ENCODE measurements at regions not wholly inside any gene's neighbourhood (a gene's known extent, or its start where the extent isn't known, plus 50 kb on each side); places are given as distances from the start of the nearest gene placed in this dataset.

DNA sequence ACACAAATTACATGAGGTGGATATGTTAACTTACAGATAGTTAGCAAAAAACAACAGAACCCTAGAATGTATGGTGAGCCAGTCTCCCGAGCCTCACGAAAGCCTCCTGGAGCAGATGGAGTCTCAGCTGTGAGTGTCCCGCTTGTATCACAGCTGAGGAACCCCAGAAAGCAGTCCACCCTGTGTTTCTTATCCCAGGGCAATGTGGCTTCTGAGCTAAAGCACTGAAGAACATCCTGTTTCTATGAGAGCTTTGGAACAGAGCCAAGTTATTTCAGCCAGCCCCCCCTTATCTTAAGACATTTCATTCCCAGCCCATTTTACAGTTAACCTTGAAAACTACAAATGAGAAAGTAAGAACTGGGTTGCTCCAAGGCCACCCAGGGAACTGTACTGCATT is 1220.9 kb upstream of the CDH6 start:
- TF ChIP-seq CTCF (conservative IDR thresholded peaks at IDR 0.05; ENCODE audit: low read depth in 2 of 2) (no peak), REST (IDR thresholded peaks at IDR 0.05; ENCODE audit: unreplicated experiment) (no peak), JUNB (IDR thresholded peaks at IDR 0.05; ENCODE audit: unreplicated experiment) (no peak), EZH2 (IDR thresholded peaks at IDR 0.05; ENCODE audit: low read depth, unreplicated experiment) (no peak), POLR2AphosphoS5 (IDR thresholded peaks at IDR 0.05; ENCODE audit: low read depth) (no peak), EZH2phosphoT487 (IDR thresholded peaks at IDR 0.05; ENCODE audit: unreplicated experiment) (no peak), CREB1 (CRISPR knock-in tag; IDR thresholded peaks at IDR 0.05; ENCODE audit: low read depth) (no peak), ZNF331 (CRISPR knock-in tag; IDR thresholded peaks at IDR 0.05; ENCODE audit: low read depth) (no peak), NANOG (IDR thresholded peaks at IDR 0.05; ENCODE audit: borderline replicate concordance) (no peak), ETS1 (IDR thresholded peaks at IDR 0.05) (no peak), ZNF462 (CRISPR knock-in tag; IDR thresholded peaks at IDR 0.05) (no peak)

Data from GM23338 (cell line).